H1 (cell line): ENCODE measurements at regions not wholly inside any gene's neighbourhood (a gene's known extent, or its start where the extent isn't known, plus 50 kb on each side); places are given as distances from the start of the nearest gene placed in this dataset.

Experiments
- CTCF ChIA-PET: fragments of 300-600 bp; sonication (Branson Sonifier 250); formaldehyde crosslinking; loops from one replicate; lab custom pipeline; 2021; ENCODE audit not compliant: partially characterized antibody; lab: Charles Lee
- POLR2A ChIA-PET: fragments of 300-600 bp; sonication (Branson Sonifier 250); formaldehyde crosslinking; loops from one replicate; lab custom pipeline; 2021; ENCODE audit warnings: inconsistent platforms; ENCODE audit not compliant: partially characterized antibody; lab: Charles Lee
- DNase-seq, 2 experiments: peaks; one replicate each; pipeline versions ENCODE4 v3.0.0 to v3.0.0-alpha.2; 2010 to 2022; ENCODE audit warnings: low spot score in 2 of 2, low read depth in 1 of 2, mixed read lengths in 1 of 2
- FAIRE-seq: peaks from 2 replicates; lab custom pipeline; 2011; peaks lifted over from hg19 to GRCh38; lab: Jason Lieb, UNC
- H2AFZ ChIP-seq: 2 replicates; pipeline ENCODE4 v1.8.1; 2012; ENCODE audit warnings: low read length, inconsistent platforms
- H2AK5ac ChIP-seq: 2 replicates; pipeline ENCODE4 v1.6.1; 2013; ENCODE audit warnings: low read depth, low read length
- H2BK120ac ChIP-seq: replicated peaks from 2 replicates; pipeline ENCODE3; 2013; ENCODE audit warnings: low read depth, low read length, inconsistent platforms
- H2BK12ac ChIP-seq: 2 replicates; pipeline ENCODE4 v1.6.1; 2013; ENCODE audit warnings: low read depth, low read length
- H2BK15ac ChIP-seq: 2 replicates; pipeline ENCODE4 v1.6.1; 2013; ENCODE audit warnings: low read length
- H2BK20ac ChIP-seq: 2 replicates; pipeline ENCODE4 v1.6.1; 2013; ENCODE audit warnings: low read length
- H2BK5ac ChIP-seq: 2 replicates; pipeline ENCODE4 v1.6.1; 2013; ENCODE audit warnings: low read depth, low read length
- H3K14ac ChIP-seq: 2 replicates; pipeline ENCODE4 v1.6.1; 2013; ENCODE audit warnings: inconsistent platforms; ENCODE audit not compliant: insufficient read length
- H3K18ac ChIP-seq: 2 replicates; pipeline ENCODE4 v1.6.1; 2013; ENCODE audit warnings: low read length; ENCODE audit errors: extremely low read depth
- H3K23ac ChIP-seq: 2 replicates; pipeline ENCODE4 v1.6.1; 2013; ENCODE audit warnings: inconsistent platforms; ENCODE audit not compliant: insufficient read length
- H3K23me2 ChIP-seq: 2 replicates; pipeline ENCODE4 v1.6.1; 2013; ENCODE audit warnings: low read depth, low read length
- H3K27ac ChIP-seq: 2 replicates; pipeline ENCODE4 v1.6.1; 2011; ENCODE audit warnings: low read depth, low read length, inconsistent platforms
- H3K27me3 ChIP-seq, 4 experiments: replicated peaks in 1 of 4; 1 replicate in 1 of 4; 2 replicates in 3 of 4; pipeline versions ENCODE4 v1.6.1 to v1.8.1; 2011 to 2013; ENCODE audit warnings: low read length in 3 of 4, mild to moderate bottlenecking in 3 of 4, inconsistent platforms in 2 of 4, mixed read lengths in 2 of 4, moderate library complexity in 1 of 4; ENCODE audit not compliant: control insufficient read depth in 3 of 4, insufficient read depth in 3 of 4; ENCODE audit errors: extremely low read depth in 1 of 4
- H3K36me3 ChIP-seq, 4 experiments: 2 replicates each; pipeline versions ENCODE4 v1.6.1 to v1.8.1; 2011 to 2013; ENCODE audit warnings: mild to moderate bottlenecking in 4 of 4, low read length in 3 of 4, moderate library complexity in 2 of 4, control low read depth in 1 of 4, inconsistent platforms in 1 of 4; ENCODE audit not compliant: insufficient read depth in 4 of 4, control insufficient read depth in 2 of 4
- H3K4ac ChIP-seq: replicated peaks from 2 replicates; pipeline ENCODE3; 2013; ENCODE audit warnings: low read length, low read depth, mixed read lengths, inconsistent platforms; ENCODE audit not compliant: insufficient read length
- H3K4me1 ChIP-seq, 4 experiments: replicated peaks in 1 of 4; 1 replicate in 1 of 4; 2 replicates in 3 of 4; pipeline versions ENCODE4 v1.6.1 to v1.8.1; 2011 to 2013; ENCODE audit warnings: low read length in 3 of 4, inconsistent platforms in 2 of 4, mixed read lengths in 1 of 4; ENCODE audit not compliant: insufficient read depth in 4 of 4, control insufficient read depth in 3 of 4
- H3K4me2 ChIP-seq, 2 experiments: 2 replicates each; pipeline versions ENCODE4 v1.6.1 to v1.8.1; 2011 to 2013; ENCODE audit warnings: low read depth in 2 of 2, low read length in 2 of 2, control low read depth in 1 of 2, inconsistent platforms in 1 of 2, mild to moderate bottlenecking in 1 of 2; ENCODE audit not compliant: insufficient read depth in 1 of 2
- H3K4me3 ChIP-seq, 4 experiments: fragments of 200-600, 300-600 bp in 1 of 4; sonication (generic), shearing (Covaris generic), sonication (Bioruptor Twin) in 1 of 4; 2 replicates each; pipeline versions ENCODE4 v1.5.1 to v1.8.1; 2011 to 2016; ENCODE audit warnings: low read length in 4 of 4, low read depth in 3 of 4, control low read depth in 2 of 4, inconsistent platforms in 2 of 4, mild to moderate bottlenecking in 2 of 4, mixed read lengths in 1 of 4, moderate library complexity in 1 of 4; ENCODE audit not compliant: insufficient read depth in 2 of 4; ENCODE audit errors: extremely low read depth in 1 of 4
- H3K56ac ChIP-seq: replicated peaks from 2 replicates; pipeline ENCODE3; 2013; ENCODE audit warnings: low read depth, mild to moderate bottlenecking, mixed read lengths, low read length, inconsistent platforms; ENCODE audit not compliant: insufficient read length
- H3K79me1 ChIP-seq: 2 replicates; pipeline ENCODE4 v1.6.1; 2013; ENCODE audit warnings: low read depth, low read length, control low read depth
- H3K79me2 ChIP-seq, 2 experiments: 2 replicates each; pipeline versions ENCODE4 v1.6.1 to v1.8.1; 2012 to 2013; ENCODE audit warnings: low read length in 2 of 2, mild to moderate bottlenecking in 2 of 2, inconsistent platforms in 1 of 2; ENCODE audit not compliant: insufficient read depth in 2 of 2, control insufficient read depth in 1 of 2
- H3K9ac ChIP-seq, 4 experiments: replicated peaks in 1 of 4; 1 replicate in 1 of 4; 2 replicates in 3 of 4; pipeline versions ENCODE4 v1.6.1 to v1.8.1; 2011 to 2013; ENCODE audit warnings: low read depth in 3 of 4, low read length in 3 of 4, control low read depth in 2 of 4, mild to moderate bottlenecking in 2 of 4, moderate library complexity in 2 of 4, inconsistent platforms in 1 of 4; ENCODE audit errors: extremely low read depth in 1 of 4
- H3K9me3 ChIP-seq, 2 experiments: 2 replicates each; pipeline versions ENCODE4 v1.6.1 to v1.8.1; 2012 to 2013; ENCODE audit warnings: mild to moderate bottlenecking in 2 of 2, moderate library complexity in 2 of 2, control low read depth in 1 of 2, inconsistent platforms in 1 of 2, low read depth in 1 of 2, low read length in 1 of 2, mixed read lengths in 1 of 2; ENCODE audit not compliant: insufficient read depth in 2 of 2
- H4K20me1 ChIP-seq, 2 experiments: replicated peaks in 1 of 2; 2 replicates each; pipeline versions ENCODE3 to v1.8.1; 2011 to 2013; ENCODE audit warnings: inconsistent platforms in 2 of 2, low read length in 2 of 2, mild to moderate bottlenecking in 1 of 2; ENCODE audit not compliant: insufficient read depth in 2 of 2, control insufficient read depth in 1 of 2
- H4K5ac ChIP-seq: 2 replicates; pipeline ENCODE4 v1.6.1; 2013; ENCODE audit warnings: low read length, low read depth, mixed read lengths, inconsistent platforms; ENCODE audit not compliant: insufficient read length
- H4K8ac ChIP-seq: 2 replicates; pipeline ENCODE4 v1.8.0; 2013; ENCODE audit warnings: mild to moderate bottlenecking, moderate library complexity, low read length, inconsistent platforms; ENCODE audit not compliant: insufficient read depth; ENCODE audit errors: extremely low read depth
- H4K91ac ChIP-seq: replicated peaks from 2 replicates; pipeline ENCODE3; 2013; ENCODE audit warnings: low read length, mixed read lengths, inconsistent platforms; ENCODE audit not compliant: insufficient read length
- JUN ChIP-seq: IDR thresholded peaks from 2 replicates; pipeline ENCODE4 v1.6.1; 2011; ENCODE audit warnings: low read depth, mild to moderate bottlenecking, improper control_type of control experiment, low read length
- MAFK ChIP-seq: IDR thresholded peaks from 2 replicates; pipeline ENCODE4 v1.6.1; 2012; ENCODE audit warnings: low read depth, mild to moderate bottlenecking, improper control_type of control experiment, low read length
- WGBS, 2 experiments: shearing (Covaris generic) in 1 of 2; methylation state at CpG; one replicate each; pipeline versions ENCODE4 v1.1.6 to v1.1.7; 2013 to 2015; ENCODE audit warnings: low lambda C conversion rate in 2 of 2, mixed read lengths in 2 of 2, inconsistent platforms in 1 of 2, low coverage in 1 of 2, missing lambda C conversion rate in 1 of 2; ENCODE audit not compliant: insufficient replicate concordance in 2 of 2, insufficient coverage in 1 of 2, insufficient read length in 1 of 2; ENCODE audit errors: extremely low coverage in 1 of 2, missing lambda C conversion rate in 1 of 2; 5-methylcytosine and 5-hydroxymethylcytosine counted together

- no peak overlapping the region for H4K5ac ChIP-seq
- no peak overlapping the region for H2AK5ac ChIP-seq
- H3K4me2 ChIP-seq = no peak overlapping the region
- H3K27me3 ChIP-seq = no peaks in the 10 kb centered on the region
- H3K14ac ChIP-seq = no peak overlapping the region
- FAIRE-seq (no peak), DNase-seq (no peak)
- no peak overlapping the region for H3K4ac ChIP-seq
- H3K23ac ChIP-seq = no peak overlapping the region
- POLR2A ChIA-PET = no interaction called here
- H4K20me1 ChIP-seq = no peaks in the 10 kb centered on the region
- H3K4me1 ChIP-seq = no peaks in the 10 kb centered on the region
- H3K79me2 ChIP-seq = no peaks in the 10 kb centered on the region
- H3K56ac ChIP-seq = no peak overlapping the region
- no peaks in the 10 kb centered on the region for H3K9me3 ChIP-seq
- no peak overlapping the region for H3K4me3 ChIP-seq
- no peak overlapping the region for H2BK5ac ChIP-seq
- TF ChIP-seq JUN (no peak), MAFK (0 out of 2 replicates have a peak, but pooled peaks have one; percentile 28)
- TF ChIP-seq, all 59 proteins: peak for 1
- no peak overlapping the region for H4K8ac ChIP-seq
- H3K27ac ChIP-seq = no peak overlapping the region
- CTCF ChIA-PET = interaction anchor here (0.6 to 9.1 kb wide), 11 partner anchors 8 to 536 kb away, joined by 3 to 74 read pairs (median 3); no protein-coding TSS in a partner anchor
- H4K91ac ChIP-seq = no peak overlapping the region
- H3K9ac ChIP-seq = no peak overlapping the region
- no peaks in the 10 kb centered on the region for H3K36me3 ChIP-seq
- H3K18ac ChIP-seq = no peak overlapping the region
- H2BK12ac ChIP-seq = no peak overlapping the region
- H2BK20ac ChIP-seq = no peak overlapping the region
- H2AFZ ChIP-seq = no peak overlapping the region
- H3K23me2 ChIP-seq = no peaks in the 10 kb centered on the region
- no peak overlapping the region for H2BK15ac ChIP-seq
- H2BK120ac ChIP-seq = no peak overlapping the region
- H3K79me1 ChIP-seq = no peaks in the 10 kb centered on the region
- 92% methylated on average over 13 of the region's 13 CpGs; no CpG with 5 or more reads in 1 of the 2 experiments for WGBS, 2 experiments
Observed at GRCh38 chr5:159451197-159452052, 121.1 kb upstream of the IL12B start.
